HEK293 (cell line): ENCODE measurements at regions not wholly inside any gene's neighbourhood (a gene's known extent, or its start where the extent isn't known, plus 50 kb on each side); places are given as distances from the start of the nearest gene placed in this dataset.

ENCODE experiments used
- CTCF ChIA-PET: fragments of 350-600 bp; formaldehyde crosslinking; extraction: SDS; loops from one replicate; lab custom pipeline; 2021; ENCODE audit warnings: antibody characterized with exemption; lab: Yijun Ruan, JAX
- POLR2A ChIA-PET: fragments of 300-600 bp; formaldehyde crosslinking; extraction: SDS; loops from one replicate; lab custom pipeline; 2020; ENCODE audit warnings: antibody characterized with exemption, inconsistent platforms; lab: Yijun Ruan, JAX
- H3K27ac ChIP-seq: fragments of 200-500 bp; sonication (Bioruptor generic); 2 replicates; pipeline ENCODE4 v1.5.1; 2014; ENCODE audit warnings: low read depth, low read length, control low read depth, inconsistent platforms; ENCODE audit errors: extremely low read depth
- H3K36me3 ChIP-seq, 2 experiments: fragments of 200-500 bp in 1 of 2; sonication (Bioruptor generic) in 1 of 2; 1 replicate in 1 of 2; 2 replicates in 1 of 2; pipeline ENCODE4 v1.5.1; 2014 to 2017; ENCODE audit warnings: inconsistent platforms in 2 of 2, low read length in 2 of 2; ENCODE audit not compliant: control insufficient read depth in 2 of 2, insufficient read depth in 1 of 2
- H3K4me1 ChIP-seq: fragments of 200-500 bp; sonication (Bioruptor generic); 2 replicates; pipeline ENCODE4 v1.5.1; 2014; ENCODE audit warnings: mild to moderate bottlenecking, low read length, inconsistent platforms; ENCODE audit not compliant: control insufficient read depth, insufficient read depth
- H3K4me3 ChIP-seq: 2 replicates; pipeline ENCODE4 v1.5.1; 2011; ENCODE audit warnings: low read depth, mild to moderate bottlenecking, control low read depth, low read length, moderate library complexity
- H3K9me3 ChIP-seq: fragments of 200-500 bp; sonication (Bioruptor generic); 2 replicates; pipeline ENCODE4 v1.5.1; 2014; ENCODE audit warnings: low read depth, low read length, inconsistent platforms; ENCODE audit not compliant: control insufficient read depth, insufficient read depth
- BCL11A ChIP-seq: fragments of 450-650 bp; formaldehyde crosslinking; IDR thresholded peaks from 2 replicates; pipeline ENCODE4 v1.5.1; 2016; ENCODE audit warnings: low read depth, missing biosample characterization, missing genetic modification characterization
- FEZF1 ChIP-seq: fragments of 450-650 bp; formaldehyde crosslinking; IDR thresholded peaks from 2 replicates; pipeline ENCODE4 v1.5.1; 2016; ENCODE audit warnings: missing biosample characterization, missing genetic modification characterization
- HOXA7 ChIP-seq: sonication (generic); formaldehyde crosslinking; IDR thresholded peaks from 2 replicates; pipeline ENCODE4 v1.8.1; 2022; ENCODE audit warnings: missing genetic modification reagents, borderline replicate concordance
- INSM2 ChIP-seq: fragments of 450-650 bp; formaldehyde crosslinking; IDR thresholded peaks from 2 replicates; pipeline ENCODE4 v1.5.1; 2016; ENCODE audit warnings: missing biosample characterization, missing genetic modification characterization
- SALL2 ChIP-seq: fragments of 450-650 bp; formaldehyde crosslinking; IDR thresholded peaks from 2 replicates; pipeline ENCODE4 v1.5.0; 2017; ENCODE audit warnings: missing biosample characterization, mild to moderate bottlenecking, missing genetic modification characterization, borderline replicate concordance
- SCRT1 ChIP-seq: fragments of 450-650 bp; formaldehyde crosslinking; IDR thresholded peaks from 2 replicates; pipeline ENCODE4 v1.5.1; 2016; ENCODE audit warnings: missing biosample characterization, missing genetic modification characterization, borderline replicate concordance
- YY2 ChIP-seq: fragments of 450-650 bp; formaldehyde crosslinking; IDR thresholded peaks from 2 replicates; pipeline ENCODE4 v1.5.1; 2016; ENCODE audit warnings: missing biosample characterization, missing genetic modification characterization
- ZBTB48 ChIP-seq: fragments of 450-650 bp; formaldehyde crosslinking; IDR thresholded peaks from 2 replicates; pipeline ENCODE4 v1.5.1; 2016; ENCODE audit warnings: missing biosample characterization, missing genetic modification characterization
- ZIC2 ChIP-seq: fragments of 450-650 bp; formaldehyde crosslinking; IDR thresholded peaks from 2 replicates; pipeline ENCODE4 v1.5.1; 2016; ENCODE audit warnings: missing biosample characterization, missing genetic modification characterization
- ZNF266 ChIP-seq: fragments of 450-650 bp; formaldehyde crosslinking; IDR thresholded peaks from 2 replicates; pipeline ENCODE4 v1.5.1; 2016; ENCODE audit warnings: missing biosample characterization, missing genetic modification characterization, low read depth
- ZNF311 ChIP-seq: fragments of 450-650 bp; formaldehyde crosslinking; IDR thresholded peaks from 2 replicates; pipeline ENCODE4 v1.5.1; 2017; ENCODE audit warnings: missing biosample characterization, missing genetic modification characterization, borderline replicate concordance
- ZNF350 ChIP-seq: fragments of 450-650 bp; formaldehyde crosslinking; IDR thresholded peaks from 2 replicates; pipeline ENCODE4 v1.5.0; 2017; ENCODE audit warnings: missing biosample characterization, mild to moderate bottlenecking, missing genetic modification characterization
- ZNF473 ChIP-seq: fragments of 450-650 bp; formaldehyde crosslinking; IDR thresholded peaks from 2 replicates; pipeline ENCODE4 v1.5.1; 2017; ENCODE audit warnings: missing biosample characterization, missing genetic modification characterization
- ZNF560 ChIP-seq: fragments of 450-650 bp; formaldehyde crosslinking; IDR thresholded peaks from 2 replicates; pipeline ENCODE4 v1.5.1; 2017; ENCODE audit warnings: missing biosample characterization, missing genetic modification characterization, borderline replicate concordance
- ZNF623 ChIP-seq: fragments of 450-650 bp; formaldehyde crosslinking; IDR thresholded peaks from 2 replicates; pipeline ENCODE4 v1.5.1; 2016; ENCODE audit warnings: missing biosample characterization, missing genetic modification characterization
- ZNF785 ChIP-seq: fragments of 450-650 bp; formaldehyde crosslinking; IDR thresholded peaks from 2 replicates; pipeline ENCODE4 v1.5.1; 2016; ENCODE audit warnings: missing biosample characterization, missing genetic modification characterization
- ZNF830 ChIP-seq: fragments of 450-650 bp; IDR thresholded peaks from 2 replicates; pipeline ENCODE4 v1.5.0; 2018; ENCODE audit warnings: missing biosample characterization, missing genetic modification characterization, low read depth, mild to moderate bottlenecking, moderate library complexity
- ZNF843 ChIP-seq: fragments of 450-650 bp; formaldehyde crosslinking; IDR thresholded peaks from 2 replicates; pipeline ENCODE4 v1.5.1; 2016; ENCODE audit warnings: missing biosample characterization, missing genetic modification characterization
- ZSCAN30 ChIP-seq: fragments of 450-650 bp; IDR thresholded peaks from 2 replicates; pipeline ENCODE4 v1.5.1; 2018; ENCODE audit warnings: missing biosample characterization, mild to moderate bottlenecking, missing genetic modification characterization, moderate library complexity
- TF ChIP-seq, protein P1 (sequence below): fragments of 450-650 bp; formaldehyde crosslinking; IDR thresholded peaks from 2 replicates; pipeline ENCODE4 v1.5.1; 2017; ENCODE audit warnings: missing biosample characterization, missing genetic modification characterization

GRCh38 chr4:3661989-3662388 is 104.2 kb upstream of the ADRA2C start:
- ChIA-PET CTCF (no interaction called here), POLR2A (no interaction called here)
- Histone ChIP-seq H3K27ac (no peak overlapping the region), H3K4me1 (no peaks in the 10 kb centered on the region), H3K9me3 (no peaks in the 10 kb centered on the region), H3K4me3 (no peak overlapping the region), H3K36me3 (no peaks in the 10 kb centered on the region)
- peak; percentile 75 for TF ChIP-seq ZIC2
- no peak for TF ChIP-seq INSM2

- Histone ChIP-seq H3K4me3 (no peak overlapping the region), H3K4me1 (no peaks in the 10 kb centered on the region)
- CTCF ChIA-PET, result no interaction called here
- TF ChIP-seq ZNF623, result peak; percentile 40
- TF ChIP-seq ZSCAN30 (tag by site-specific recombination), result no peak
- TF ChIP-seq ZIC2, result peak; percentile 2; the same call in 1 of the 2 replicates
- TF ChIP-seq ZNF843 (tag by site-specific recombination), result no peak
- TF ChIP-seq, all 188 proteins: peak for 2
- no peaks in the 10 kb centered on the region for H3K9me3 ChIP-seq
- H3K36me3 ChIP-seq, result no peaks in the 10 kb centered on the region
- no peak overlapping the region for H3K27ac ChIP-seq
- POLR2A ChIA-PET, result no interaction called here
These were observed 105.2 kb upstream of the ADRA2C start for GRCh38 chr4:3660928-3661515.

- CTCF ChIA-PET, result no interaction called here
- H3K4me3 ChIP-seq, result no peak overlapping the region
- no peak overlapping the region for H3K27ac ChIP-seq
- H3K36me3 ChIP-seq, result no peaks in the 10 kb centered on the region
- H3K9me3 ChIP-seq, result no peaks in the 10 kb centered on the region
- TF ChIP-seq SALL2 (tag by site-specific recombination), result peak; percentile 55; the same call in 1 of the 2 replicates
- TF ChIP-seq HOXA7 (CRISPR knock-in tag), result no peak
- TF ChIP-seq, protein P1, sequence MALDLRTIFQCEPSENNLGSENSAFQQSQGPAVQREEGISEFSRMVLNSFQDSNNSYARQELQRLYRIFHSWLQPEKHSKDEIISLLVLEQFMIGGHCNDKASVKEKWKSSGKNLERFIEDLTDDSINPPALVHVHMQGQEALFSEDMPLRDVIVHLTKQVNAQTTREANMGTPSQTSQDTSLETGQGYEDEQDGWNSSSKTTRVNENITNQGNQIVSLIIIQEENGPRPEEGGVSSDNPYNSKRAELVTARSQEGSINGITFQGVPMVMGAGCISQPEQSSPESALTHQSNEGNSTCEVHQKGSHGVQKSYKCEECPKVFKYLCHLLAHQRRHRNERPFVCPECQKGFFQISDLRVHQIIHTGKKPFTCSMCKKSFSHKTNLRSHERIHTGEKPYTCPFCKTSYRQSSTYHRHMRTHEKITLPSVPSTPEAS (tag by site-specific recombination), result peak; percentile 46
- 0 out of 2 replicates have a peak, but pooled peaks have one; percentile 42 for TF ChIP-seq ZNF473
- peak; percentile 79 for TF ChIP-seq ZIC2
- POLR2A ChIA-PET, result no interaction called here
- H3K4me1 ChIP-seq, result no peaks in the 10 kb centered on the region
These were observed 105.9 kb upstream of the ADRA2C start for GRCh38 chr4:3660086-3660927.

GRCh38 chr4:3659131-3659530 is 107.1 kb upstream of the ADRA2C start:
- Histone ChIP-seq H3K4me1 (no peaks in the 10 kb centered on the region), H3K36me3 (no peaks in the 10 kb centered on the region)

GRCh38 chr4:3658530-3658913 is 107.7 kb upstream of the ADRA2C start:
- ChIA-PET POLR2A (no interaction called here), CTCF (no interaction called here)
- Histone ChIP-seq H3K36me3 (no peaks in the 10 kb centered on the region), H3K4me3 (no peak overlapping the region), H3K9me3 (no peaks in the 10 kb centered on the region), H3K4me1 (no peaks in the 10 kb centered on the region), H3K27ac (no peak overlapping the region)
- TF ChIP-seq ZNF830 (tag by site-specific recombination) (no peak), ZNF560 (no peak), SCRT1 (no peak), FEZF1 (tag by site-specific recombination) (no peak), ZNF785 (no peak), ZIC2 (peak; percentile 92), ZNF350 (tag by site-specific recombination) (no peak), ZBTB48 (tag by site-specific recombination) (0 out of 2 replicates have a peak, but pooled peaks have one; percentile 11)

More at GRCh38 chr4:3659131-3659530, 107.1 kb upstream of the ADRA2C start:
- no peak for TF ChIP-seq ZNF266 (tag by site-specific recombination)
- no peak for TF ChIP-seq YY2
- no peak for TF ChIP-seq BCL11A (tag by site-specific recombination)
- TF ChIP-seq ZNF311 (tag by site-specific recombination), result no peak
- TF ChIP-seq, all 188 proteins: peak for 0
- Histone ChIP-seq H3K4me3 (no peak overlapping the region), H3K27ac (no peak overlapping the region), H3K9me3 (no peaks in the 10 kb centered on the region)
- POLR2A ChIA-PET, result no interaction called here
- CTCF ChIA-PET, result no interaction called here
